MM.1S (cell line): ENCODE measurements at regions not wholly inside any gene's neighbourhood (a gene's known extent, or its start where the extent isn't known, plus 50 kb on each side); places are given as distances from the start of the nearest gene placed in this dataset.

Experiments used
- DNase-seq: peaks from one replicate; pipeline ENCODE4 v3.0.0-alpha.2; 2015
- H2AFZ ChIP-seq: fragments of 300-600 bp; sonication (generic); 2 replicates; pipeline ENCODE4 v1.6.0; 2016; ENCODE audit warnings: antibody characterized with exemption, low read length
- H3F3A ChIP-seq: fragments of 300-600 bp; sonication (generic); 2 replicates; pipeline ENCODE4 v1.6.1; 2016; ENCODE audit warnings: mild to moderate bottlenecking, antibody characterized with exemption, low read length, moderate library complexity, mixed read lengths; ENCODE audit not compliant: insufficient read depth
- H3K27ac ChIP-seq: fragments of 300-600 bp; sonication (generic); 2 replicates; pipeline ENCODE4 v1.5.1; 2016; ENCODE audit warnings: mild to moderate bottlenecking, low read length
- H3K27me3 ChIP-seq: fragments of 300-600 bp; sonication (generic); replicated peaks from 2 replicates; pipeline ENCODE4 v1.6.0; 2016; ENCODE audit warnings: low read length; ENCODE audit not compliant: insufficient read depth
- H3K36me3 ChIP-seq: fragments of 300-600 bp; sonication (generic); replicated peaks from 2 replicates; pipeline ENCODE4 v1.6.1; 2016; ENCODE audit warnings: mild to moderate bottlenecking, low read length, mixed read lengths; ENCODE audit not compliant: insufficient read depth
- H3K4me1 ChIP-seq: fragments of 300-600 bp; sonication (generic); 2 replicates; pipeline ENCODE4 v1.6.1; 2016; ENCODE audit warnings: low read length, mixed read lengths
- H3K4me2 ChIP-seq: fragments of 300-600 bp; sonication (generic); 2 replicates; pipeline ENCODE4 v1.6.0; 2016; ENCODE audit warnings: low read depth, low read length
- H3K4me3 ChIP-seq: fragments of 300-600 bp; sonication (generic); 2 replicates; pipeline ENCODE4 v1.5.1; 2016; ENCODE audit warnings: low read length, mixed read lengths
- H3K79me2 ChIP-seq: fragments of 300-600 bp; sonication (generic); 2 replicates; pipeline ENCODE4 v1.6.1; 2016; ENCODE audit warnings: mixed run types, low read length, mixed read lengths
- H3K9ac ChIP-seq: fragments of 300-600 bp; sonication (generic); 2 replicates; pipeline ENCODE4 v1.6.1; 2016; ENCODE audit warnings: low read length, mixed read lengths
- H3K9me2 ChIP-seq: fragments of 300-600 bp; sonication (generic); replicated peaks from 2 replicates; pipeline ENCODE4 v1.6.1; 2016; ENCODE audit warnings: mild to moderate bottlenecking, low read length, mixed read lengths; ENCODE audit not compliant: insufficient read depth
- H3K9me3 ChIP-seq: fragments of 300-600 bp; sonication (generic); replicated peaks from 2 replicates; pipeline ENCODE4 v1.6.1; 2016; ENCODE audit warnings: mild to moderate bottlenecking, low read length, mixed read lengths; ENCODE audit not compliant: insufficient read depth
- H4K20me1 ChIP-seq: fragments of 300-600 bp; sonication (generic); 2 replicates; pipeline ENCODE4 v1.6.1; 2016; ENCODE audit warnings: mild to moderate bottlenecking, low read length, moderate library complexity, mixed read lengths; ENCODE audit not compliant: insufficient read depth
- CTCF ChIP-seq: fragments of 300-600 bp; sonication (generic); IDR thresholded peaks from 2 replicates; pipeline ENCODE4 v1.5.1; 2016; ENCODE audit warnings: antibody characterized with exemption, low read length, mixed read lengths
- EZH2 ChIP-seq: fragments of 300-600 bp; sonication (generic); optimal IDR thresholded peaks from 2 replicates; pipeline ENCODE3; 2017; ENCODE audit warnings: low read depth, mild to moderate bottlenecking, antibody characterized with exemption, low read length, mixed read lengths
- EZH2phosphoT487 ChIP-seq: fragments of 300-600 bp; sonication (generic); IDR thresholded peaks from 2 replicates; pipeline ENCODE4 v1.6.1; 2018; ENCODE audit warnings: antibody characterized with exemption, low read length

GRCh38 chr16:54347961-54348360 lies 61.4 kb upstream of the IRX3 start:
- Histone ChIP-seq H3K4me2 (no peak overlapping the region), H3K9ac (no peak overlapping the region), H3K9me3 (no peaks in the 10 kb centered on the region), H3F3A (no peaks in the 10 kb centered on the region), H3K4me1 (no peaks in the 10 kb centered on the region), H2AFZ (no peak overlapping the region), H3K79me2 (no peaks in the 10 kb centered on the region), H3K36me3 (no peaks in the 10 kb centered on the region), H3K4me3 (no peak overlapping the region), H4K20me1 (no peaks in the 10 kb centered on the region), H3K27ac (no peak overlapping the region), H3K27me3 (no peaks in the 10 kb centered on the region), H3K9me2 (no peaks in the 10 kb centered on the region)
- no peak for DNase-seq
- TF ChIP-seq CTCF, result no peak
- TF ChIP-seq EZH2phosphoT487, result no peak
- no peak for TF ChIP-seq EZH2

- Histone ChIP-seq H2AFZ (no peak overlapping the region), H3K4me2 (no peak overlapping the region), H4K20me1 (no peaks in the 10 kb centered on the region), H3K9me2 (no peaks in the 10 kb centered on the region), H3K27me3 (no peaks in the 10 kb centered on the region), H3K9ac (no peak overlapping the region), H3K4me1 (no peaks in the 10 kb centered on the region), H3K27ac (no peak overlapping the region), H3K36me3 (no peaks in the 10 kb centered on the region), H3K4me3 (no peak overlapping the region), H3K9me3 (no peaks in the 10 kb centered on the region), H3F3A (no peaks in the 10 kb centered on the region), H3K79me2 (no peaks in the 10 kb centered on the region)
- TF ChIP-seq CTCF (no peak), EZH2phosphoT487 (no peak), EZH2 (no peak)
- no peak for DNase-seq
Measured at GRCh38 chr16:54346041-54346440, 59.5 kb upstream of the IRX3 start.

- no peak overlapping the region for H3K4me2 ChIP-seq
- TF ChIP-seq EZH2 (no peak), EZH2phosphoT487 (no peak), CTCF (no peak)
- H3K4me1 ChIP-seq, result no peaks in the 10 kb centered on the region
- H3K27ac ChIP-seq, result no peak overlapping the region
- H3F3A ChIP-seq, result no peaks in the 10 kb centered on the region
- no peaks in the 10 kb centered on the region for H3K79me2 ChIP-seq
- no peaks in the 10 kb centered on the region for H3K9me3 ChIP-seq
- no peak overlapping the region for H3K9ac ChIP-seq
- H3K9me2 ChIP-seq, result no peaks in the 10 kb centered on the region
- no peak overlapping the region for H2AFZ ChIP-seq
- H3K4me3 ChIP-seq, result no peak overlapping the region
- no peaks in the 10 kb centered on the region for H3K36me3 ChIP-seq
- H3K27me3 ChIP-seq, result no peaks in the 10 kb centered on the region
- H4K20me1 ChIP-seq, result no peaks in the 10 kb centered on the region
- no peak for DNase-seq
Measured at GRCh38 chr16:54344646-54345630, 58.4 kb upstream of the IRX3 start.
